ENCODE measurements at regions not wholly inside any gene's neighbourhood (a gene's known extent, or its start where the extent isn't known, plus 50 kb on each side); places are given as distances from the start of the nearest gene placed in this dataset.

DNA sequence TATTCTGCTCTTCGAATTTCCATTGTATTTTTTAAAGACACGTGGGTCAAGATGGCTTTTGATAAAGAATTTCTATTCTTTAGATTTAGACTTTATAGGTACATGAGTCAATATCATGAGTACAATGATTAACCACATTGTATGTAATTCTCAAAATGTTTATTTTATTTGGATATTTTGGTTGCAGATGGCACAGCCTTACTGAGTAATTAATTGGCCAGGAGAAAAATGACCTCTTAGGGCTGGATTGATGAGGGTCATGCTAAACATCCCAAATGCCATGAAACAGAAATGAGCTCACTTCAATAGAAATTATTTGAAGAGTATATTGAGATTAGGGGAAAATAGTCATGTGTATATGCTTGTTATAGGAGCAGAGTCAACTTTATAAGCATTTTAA, 131.2 kb upstream of the CCN2 start:
- TF ChIP-seq, protein P1, sequence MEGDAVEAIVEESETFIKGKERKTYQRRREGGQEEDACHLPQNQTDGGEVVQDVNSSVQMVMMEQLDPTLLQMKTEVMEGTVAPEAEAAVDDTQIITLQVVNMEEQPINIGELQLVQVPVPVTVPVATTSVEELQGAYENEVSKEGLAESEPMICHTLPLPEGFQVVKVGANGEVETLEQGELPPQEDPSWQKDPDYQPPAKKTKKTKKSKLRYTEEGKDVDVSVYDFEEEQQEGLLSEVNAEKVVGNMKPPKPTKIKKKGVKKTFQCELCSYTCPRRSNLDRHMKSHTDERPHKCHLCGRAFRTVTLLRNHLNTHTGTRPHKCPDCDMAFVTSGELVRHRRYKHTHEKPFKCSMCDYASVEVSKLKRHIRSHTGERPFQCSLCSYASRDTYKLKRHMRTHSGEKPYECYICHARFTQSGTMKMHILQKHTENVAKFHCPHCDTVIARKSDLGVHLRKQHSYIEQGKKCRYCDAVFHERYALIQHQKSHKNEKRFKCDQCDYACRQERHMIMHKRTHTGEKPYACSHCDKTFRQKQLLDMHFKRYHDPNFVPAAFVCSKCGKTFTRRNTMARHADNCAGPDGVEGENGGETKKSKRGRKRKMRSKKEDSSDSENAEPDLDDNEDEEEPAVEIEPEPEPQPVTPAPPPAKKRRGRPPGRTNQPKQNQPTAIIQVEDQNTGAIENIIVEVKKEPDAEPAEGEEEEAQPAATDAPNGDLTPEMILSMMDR (IDR thresholded peaks at IDR 0.05; ENCODE audit: low read length), result no peak
- TF ChIP-seq EZH2 (IDR thresholded peaks at IDR 0.05; ENCODE audit: borderline replicate concordance, low read length), result no peak
